HS-27A (cell line): ENCODE measurements at regions not wholly inside any gene's neighbourhood (a gene's known extent, or its start where the extent isn't known, plus 50 kb on each side); places are given as distances from the start of the nearest gene placed in this dataset.
A peak's percentile ranks its signal among the peaks of the same experiment; 100 is the strongest.

Experiments used
- DNase-seq: peaks from one replicate; pipeline ENCODE4 v3.0.0-alpha.2; 2012; ENCODE audit warnings: low read depth, missing footprints

- DNase-seq: no peak
Measured at GRCh38 chr20:7080472-7080871, 313.0 kb downstream of the BMP2 start.

DNA sequence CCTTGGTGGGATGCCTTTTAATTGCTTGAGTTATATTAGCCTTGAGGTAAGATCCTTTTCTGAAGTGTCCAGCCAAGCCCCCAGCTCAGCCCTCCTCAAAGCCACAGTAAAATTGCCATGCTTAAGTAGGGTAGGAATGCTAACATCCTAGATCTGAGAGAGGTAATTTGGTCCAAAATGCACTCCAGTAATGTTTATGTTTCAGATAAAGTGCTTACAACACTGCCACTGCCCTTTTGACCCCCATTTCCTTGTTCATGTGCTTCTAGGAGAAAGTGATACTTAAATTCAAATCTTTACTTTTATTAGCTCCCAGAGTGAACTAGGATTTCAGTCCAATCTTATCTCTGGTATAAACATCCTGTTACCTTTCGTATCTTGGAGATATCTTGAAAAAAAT is 318.0 kb downstream of the BMP2 start:
- DNase-seq: no peak

GRCh38 chr20:7087803-7088202 is 320.3 kb downstream of the BMP2 start:
- DNase-seq: no peak

DNA sequence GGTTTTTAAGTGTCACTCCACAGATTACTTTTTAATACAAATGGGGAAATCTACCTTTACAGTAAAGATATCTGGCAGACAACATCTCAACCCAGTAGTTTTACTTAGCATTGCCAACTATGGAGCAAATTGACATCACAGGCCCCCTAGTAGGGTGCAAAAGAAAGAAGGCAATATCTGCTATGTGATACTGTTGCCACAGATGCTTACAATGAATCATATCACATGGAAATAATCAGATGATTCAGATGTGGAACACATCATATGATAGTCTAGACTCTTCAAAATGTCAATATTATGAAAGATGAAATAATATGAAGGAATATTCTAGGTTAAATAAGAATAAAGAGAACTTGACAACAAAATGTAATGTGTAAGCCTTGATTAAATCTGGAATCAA is 322.5 kb downstream of the BMP2 start:
- DNase-seq: no peak

DNA sequence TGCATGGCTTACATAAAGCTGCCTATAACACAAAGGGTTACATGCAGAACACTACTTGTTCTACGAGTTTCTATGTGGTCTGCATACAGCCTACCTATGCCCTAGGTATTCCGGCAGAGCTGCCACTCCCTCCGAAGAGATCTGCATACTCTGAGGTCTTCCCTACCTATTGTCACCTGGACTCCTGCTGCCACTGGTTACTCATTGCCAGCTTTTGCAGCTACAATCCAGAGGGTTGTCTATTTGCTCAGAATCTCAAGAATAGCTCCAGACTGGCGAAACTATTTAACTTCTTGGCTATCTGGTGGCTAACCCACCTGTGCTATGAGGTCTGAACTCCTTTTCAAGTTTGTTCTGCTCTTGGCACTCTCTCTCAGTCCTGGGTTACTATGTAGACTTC is 323.3 kb downstream of the BMP2 start:
- no peak for DNase-seq

GRCh38 chr20:7091655-7092054 is 324.2 kb downstream of the BMP2 start:
- DNase-seq: no peak

- peak; percentile 26 for DNase-seq
Measured at GRCh38 chr20:7094438-7094997, 327.0 kb downstream of the BMP2 start.

DNA sequence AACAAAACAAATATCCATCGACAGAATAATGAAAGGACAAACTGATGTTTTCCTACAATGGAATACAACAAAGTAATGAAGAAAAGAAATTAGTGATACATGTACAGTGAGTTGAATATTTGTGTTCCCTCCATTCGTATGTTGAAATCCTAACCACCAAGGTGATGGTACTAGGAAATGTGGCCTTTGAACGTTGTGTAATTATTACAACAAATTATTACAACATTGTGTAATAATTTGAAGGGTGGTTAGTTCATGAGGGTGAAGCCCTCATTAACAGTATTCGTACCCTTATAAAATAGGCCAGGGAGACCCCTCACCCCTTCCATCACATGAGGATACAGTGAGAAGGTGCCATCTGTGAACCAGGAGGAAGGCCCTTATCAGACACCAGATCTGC is 339.4 kb downstream of the BMP2 start:
- no peak for DNase-seq

- no peak for DNase-seq
Measured at GRCh38 chr20:7108929-7109328, 341.4 kb downstream of the BMP2 start.

DNA sequence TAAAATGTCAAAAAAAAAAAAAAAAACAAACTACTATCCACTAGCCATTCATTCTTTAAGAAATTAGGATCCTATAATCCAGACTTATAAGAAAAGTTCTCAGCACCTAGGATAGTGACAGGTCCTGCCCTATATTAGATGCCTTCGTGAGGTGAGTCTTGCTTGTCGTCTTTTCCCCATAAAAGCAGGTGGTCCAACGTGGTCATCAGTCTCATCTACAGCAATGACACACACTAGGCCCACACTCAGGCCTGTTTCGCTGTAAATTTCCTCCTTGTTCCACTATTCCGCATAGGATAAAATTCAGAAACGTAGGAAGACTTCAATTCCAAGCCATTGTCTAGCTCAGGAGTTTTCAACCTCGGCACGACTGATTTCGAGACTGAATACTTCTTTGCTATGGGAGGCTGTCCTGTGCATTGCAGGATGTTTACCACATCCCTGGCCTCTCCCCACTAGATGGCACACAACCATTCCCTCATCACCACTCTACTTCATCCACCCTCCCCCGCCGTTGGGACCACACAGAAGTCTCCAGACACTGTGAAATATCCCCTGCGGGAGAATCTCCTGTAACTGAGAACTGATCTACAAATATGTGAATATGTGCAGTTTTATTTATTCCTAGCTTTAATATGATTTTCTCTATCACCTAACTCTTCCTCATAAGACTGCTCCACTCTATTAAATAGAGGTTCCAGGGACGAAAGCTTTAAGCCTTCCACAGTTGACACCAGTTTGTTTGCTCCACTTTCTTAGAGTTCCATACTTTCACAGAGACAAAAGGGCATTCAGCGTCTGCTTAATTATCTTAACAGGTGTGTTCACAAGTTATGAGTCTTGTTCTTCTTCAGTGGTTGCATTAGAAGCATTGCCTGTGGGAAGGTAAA is 346.3 kb downstream of the BMP2 start:
- no peak for DNase-seq

GRCh38 chr20:7123457-7123856 is 356.0 kb downstream of the BMP2 start:
- DNase-seq: no peak

DNA sequence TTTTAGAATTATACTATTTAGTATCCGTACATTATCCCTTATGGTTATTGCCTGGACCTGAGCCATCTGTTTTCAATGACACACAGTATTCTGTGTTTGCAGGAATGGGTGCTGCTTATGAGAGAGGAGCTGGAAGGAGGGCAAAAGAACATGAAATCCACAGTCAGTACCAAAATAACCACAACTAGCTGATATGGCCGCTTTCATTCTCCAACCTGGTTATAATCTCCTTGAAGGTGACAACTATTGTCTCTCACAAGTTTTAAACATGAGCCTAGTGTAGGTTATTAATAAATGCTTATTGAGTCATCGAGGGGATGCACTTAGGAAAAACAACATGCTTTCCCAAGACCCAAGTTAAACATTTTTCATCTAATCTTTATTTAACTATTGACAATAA is 356.6 kb downstream of the BMP2 start:
- no peak for DNase-seq

DNA sequence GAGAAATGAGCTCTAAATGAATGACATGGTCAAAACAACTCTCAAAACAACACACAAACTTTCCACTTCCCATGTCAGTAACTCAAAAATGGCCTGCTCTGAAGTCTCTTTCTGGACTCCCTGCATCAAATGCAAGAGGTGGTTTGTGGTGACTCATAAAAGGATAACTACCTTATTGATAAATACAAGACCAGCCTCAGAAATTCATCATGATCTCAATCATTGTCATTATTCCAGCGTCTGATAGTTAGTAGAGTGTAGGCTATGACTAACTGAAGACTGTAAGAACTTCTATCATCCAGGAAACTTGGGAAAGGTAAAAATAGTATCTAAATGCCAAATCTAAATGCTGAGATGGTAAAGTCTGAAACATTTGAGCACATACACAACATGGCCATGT is 369.4 kb downstream of the BMP2 start:
- DNase-seq: no peak

DNA sequence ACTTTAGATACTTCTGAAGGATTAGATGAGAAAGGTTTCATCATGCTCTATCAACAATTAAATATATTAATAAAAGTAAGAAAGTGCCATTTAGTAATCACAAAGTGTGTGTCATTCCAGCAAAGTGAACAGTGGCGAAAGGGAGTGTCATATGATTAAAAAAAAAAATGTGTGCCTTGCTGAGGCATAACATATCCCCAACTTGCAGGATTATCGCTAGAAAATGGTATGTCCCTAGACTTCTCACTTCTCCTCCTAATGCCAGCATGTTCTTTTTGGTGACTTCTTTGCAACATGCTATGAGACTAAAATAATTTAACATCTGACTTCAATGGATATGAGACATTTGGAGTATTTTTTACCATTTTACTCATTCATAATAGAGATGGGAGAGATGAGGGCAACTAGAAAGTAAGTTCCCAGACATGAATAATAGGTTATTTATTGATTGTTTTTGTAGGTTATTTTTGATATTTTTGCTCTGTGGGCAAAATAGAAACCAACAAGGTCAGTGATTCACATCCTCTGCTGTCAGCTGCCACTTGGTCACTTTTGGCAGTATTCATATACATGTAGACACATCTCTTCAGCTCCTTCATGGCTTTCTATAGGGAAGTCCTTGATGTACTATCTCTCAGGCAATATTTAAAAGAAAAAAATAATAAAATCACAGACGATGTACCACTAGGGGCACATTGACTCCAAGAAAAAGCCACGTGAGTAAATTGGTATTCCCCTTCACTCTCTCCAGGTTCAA is 370.1 kb downstream of the BMP2 start:
- no peak for DNase-seq

- DNase-seq: no peak
Measured at GRCh38 chr20:7144464-7144863, 377.0 kb downstream of the BMP2 start.

DNA sequence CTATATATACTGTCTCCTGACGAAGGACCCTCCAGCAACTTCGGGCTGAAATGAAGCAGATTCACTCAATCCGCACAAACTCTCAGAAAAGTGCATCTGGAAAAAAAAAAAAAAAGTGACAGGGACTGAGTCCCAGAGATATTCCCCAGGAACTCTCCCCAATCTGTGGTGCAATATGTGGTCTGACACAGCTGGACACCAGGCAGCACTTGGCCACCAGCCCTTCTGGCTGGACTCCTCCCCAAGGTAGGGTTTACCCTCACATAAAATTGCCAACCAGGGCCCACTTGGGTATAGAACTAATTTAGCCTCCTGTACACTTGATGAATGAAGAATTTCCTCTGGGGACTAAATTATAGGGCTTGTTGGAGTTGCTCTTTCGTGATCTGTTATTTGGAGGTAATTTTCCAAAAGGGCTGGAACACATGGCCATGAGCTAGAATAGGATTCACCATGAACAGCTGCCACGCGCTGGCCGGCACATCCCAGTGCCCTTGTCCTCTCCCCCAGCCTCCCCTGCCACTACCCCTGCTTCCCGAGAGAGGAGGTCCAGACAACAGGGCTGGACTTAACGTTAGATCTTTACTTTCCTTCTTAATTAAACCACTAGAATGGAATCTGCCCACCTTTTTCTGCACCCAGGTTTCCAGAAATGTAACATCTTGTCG is 379.2 kb downstream of the BMP2 start:
- DNase-seq: no peak

GRCh38 chr20:7147220-7147601 is 379.7 kb downstream of the BMP2 start:
- DNase-seq: no peak

GRCh38 chr20:7151676-7152470 is 384.4 kb downstream of the BMP2 start:
- DNase-seq: no peak

DNA sequence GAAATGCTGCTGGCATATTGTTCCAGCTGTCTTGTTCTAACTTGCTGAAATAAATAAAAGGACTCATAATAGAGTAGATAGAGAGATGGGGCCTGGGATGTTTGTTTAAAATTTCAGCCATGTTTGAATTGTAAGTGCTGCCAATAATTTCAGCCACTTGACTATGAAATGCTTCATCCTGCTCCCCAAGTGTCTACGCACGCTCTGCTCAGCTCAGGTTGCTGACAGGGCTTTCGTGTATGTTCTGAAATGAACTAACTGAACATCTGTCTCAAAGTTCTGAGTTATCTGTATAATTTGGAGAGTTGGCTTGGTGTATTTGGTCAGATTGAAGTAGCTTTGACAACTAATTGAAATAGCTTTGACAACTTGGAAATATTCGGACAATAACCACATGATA is 387.8 kb downstream of the BMP2 start:
- DNase-seq: no peak

GRCh38 chr20:7155794-7156193 is 388.3 kb downstream of the BMP2 start:
- no peak for DNase-seq

- DNase-seq: no peak
Measured at GRCh38 chr20:7159903-7160302, 392.4 kb downstream of the BMP2 start.

- DNase-seq: no peak
Measured at GRCh38 chr20:7161690-7162089, 394.2 kb downstream of the BMP2 start.
